ENCODE measurements at regions not wholly inside any gene's neighbourhood (a gene's known extent, or its start where the extent isn't known, plus 50 kb on each side); places are given as distances from the start of the nearest gene placed in this dataset.

DNA sequence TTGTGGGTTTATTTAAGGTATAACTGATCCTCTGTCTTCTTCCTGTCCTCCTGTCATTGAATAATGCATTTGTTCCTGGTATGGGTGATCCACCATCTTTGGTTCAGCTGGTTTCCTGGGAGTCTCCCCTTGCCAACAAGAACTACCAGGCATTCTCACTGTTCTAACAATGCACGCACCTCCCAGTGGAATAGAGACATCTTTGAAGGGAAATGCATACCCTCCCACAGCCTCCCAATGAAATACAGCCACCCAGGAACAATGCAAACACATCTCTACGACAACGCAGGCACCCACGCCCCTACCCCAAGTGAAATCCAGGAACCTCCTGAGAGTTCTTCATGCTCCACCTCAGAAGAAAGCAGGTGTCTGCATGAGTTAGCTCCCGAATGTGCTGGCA, 318.0 kb downstream of the SOX11 start:
- TF ChIP-seq, protein P1, sequence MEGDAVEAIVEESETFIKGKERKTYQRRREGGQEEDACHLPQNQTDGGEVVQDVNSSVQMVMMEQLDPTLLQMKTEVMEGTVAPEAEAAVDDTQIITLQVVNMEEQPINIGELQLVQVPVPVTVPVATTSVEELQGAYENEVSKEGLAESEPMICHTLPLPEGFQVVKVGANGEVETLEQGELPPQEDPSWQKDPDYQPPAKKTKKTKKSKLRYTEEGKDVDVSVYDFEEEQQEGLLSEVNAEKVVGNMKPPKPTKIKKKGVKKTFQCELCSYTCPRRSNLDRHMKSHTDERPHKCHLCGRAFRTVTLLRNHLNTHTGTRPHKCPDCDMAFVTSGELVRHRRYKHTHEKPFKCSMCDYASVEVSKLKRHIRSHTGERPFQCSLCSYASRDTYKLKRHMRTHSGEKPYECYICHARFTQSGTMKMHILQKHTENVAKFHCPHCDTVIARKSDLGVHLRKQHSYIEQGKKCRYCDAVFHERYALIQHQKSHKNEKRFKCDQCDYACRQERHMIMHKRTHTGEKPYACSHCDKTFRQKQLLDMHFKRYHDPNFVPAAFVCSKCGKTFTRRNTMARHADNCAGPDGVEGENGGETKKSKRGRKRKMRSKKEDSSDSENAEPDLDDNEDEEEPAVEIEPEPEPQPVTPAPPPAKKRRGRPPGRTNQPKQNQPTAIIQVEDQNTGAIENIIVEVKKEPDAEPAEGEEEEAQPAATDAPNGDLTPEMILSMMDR (conservative IDR thresholded peaks at IDR 0.05; ENCODE audit: low read depth, low read length), result no peak
- TF ChIP-seq EZH2 (IDR thresholded peaks at IDR 0.05; ENCODE audit: low read length, unreplicated experiment), result no peak
